SU-DHL-6 (cell line): ENCODE measurements at regions not wholly inside any gene's neighbourhood (a gene's known extent, or its start where the extent isn't known, plus 50 kb on each side); places are given as distances from the start of the nearest gene placed in this dataset.

Experiments used
- H2AFZ ChIP-seq: fragments of 200-600 bp; sonication (generic); 2 replicates; pipeline ENCODE4 v1.6.1; 2014; ENCODE audit warnings: low read depth, mild to moderate bottlenecking, moderate library complexity, mixed read lengths, antibody characterized with exemption, low read length; ENCODE audit not compliant: severe bottlenecking
- H3F3A ChIP-seq: fragments of 200-600 bp; shearing (Covaris generic); 2 replicates; pipeline ENCODE4 v1.6.0; 2016; ENCODE audit warnings: antibody characterized with exemption, mild to moderate bottlenecking; ENCODE audit not compliant: insufficient read depth
- H3K27ac ChIP-seq: fragments of 200-600 bp; sonication (generic); 2 replicates; pipeline ENCODE4 v1.5.1; 2016; ENCODE audit warnings: low read depth, mild to moderate bottlenecking, low read length, moderate library complexity, mixed read lengths
- H3K27me3 ChIP-seq: fragments of 200-600 bp; sonication (generic), shearing (Covaris generic); 2 replicates; pipeline ENCODE4 v1.6.0; 2014; ENCODE audit warnings: mild to moderate bottlenecking, low read length
- H3K36me3 ChIP-seq: fragments of 200-600 bp; sonication (generic); 2 replicates; pipeline ENCODE4 v1.6.1; 2014; ENCODE audit warnings: mild to moderate bottlenecking, low read length, mixed read lengths
- H3K4me2 ChIP-seq: fragments of 300-600, 200-600 bp; shearing (Covaris generic), sonication (generic); 2 replicates; pipeline ENCODE4 v1.6.0; 2014; ENCODE audit warnings: low read length, low read depth, mild to moderate bottlenecking; ENCODE audit not compliant: poor library complexity, severe bottlenecking
- H3K4me3 ChIP-seq: fragments of 200-600 bp; sonication (generic); 2 replicates; pipeline ENCODE4 v1.5.1; 2014; ENCODE audit warnings: antibody characterized with exemption, low read length, mild to moderate bottlenecking, mixed read lengths; ENCODE audit not compliant: insufficient read depth, poor library complexity, severe bottlenecking
- H3K79me2 ChIP-seq: fragments of 200-600 bp; sonication (generic); 2 replicates; pipeline ENCODE4 v1.6.1; 2014; ENCODE audit warnings: mild to moderate bottlenecking, low read length, moderate library complexity; ENCODE audit not compliant: insufficient read depth
- H3K9ac ChIP-seq: fragments of 200-600 bp; sonication (generic); 2 replicates; pipeline ENCODE4 v1.7.0; 2014; ENCODE audit warnings: mild to moderate bottlenecking, low read length
- H3K9me2 ChIP-seq: fragments of 200-600 bp; sonication (generic); replicated peaks from 2 replicates; pipeline ENCODE4 v1.6.1; 2014; ENCODE audit warnings: low read length; ENCODE audit not compliant: insufficient read depth
- H3K9me3 ChIP-seq: fragments of 200-600 bp; sonication (generic); 2 replicates; pipeline ENCODE4 v1.6.1; 2014; ENCODE audit warnings: low read length, mixed read lengths; ENCODE audit not compliant: insufficient read depth
- H4K20me1 ChIP-seq: fragments of 200-600 bp; sonication (generic); 2 replicates; pipeline ENCODE4 v1.6.1; 2014; ENCODE audit warnings: low read depth, mild to moderate bottlenecking, antibody characterized with exemption, low read length, moderate library complexity, mixed read lengths
- CTCF ChIP-seq: fragments of 200-600 bp; sonication (generic); IDR thresholded peaks from one replicate; pipeline ENCODE4 v1.5.1; 2017; ENCODE audit warnings: antibody characterized with exemption, mild to moderate bottlenecking, low read length, moderate library complexity; ENCODE audit not compliant: insufficient read depth, poor library complexity, severe bottlenecking
- EZH2phosphoT487 ChIP-seq: fragments of 200-600 bp; sonication (generic), shearing (Covaris generic); conservative IDR thresholded peaks from 2 replicates; pipeline ENCODE4 v1.6.1; 2018; ENCODE audit warnings: mild to moderate bottlenecking, antibody characterized with exemption, low read length, moderate library complexity, mixed read lengths

- H4K20me1 ChIP-seq = no peaks in the 10 kb centered on the region
- TF ChIP-seq EZH2phosphoT487 (no peak), CTCF (no peak)
- H3K4me2 ChIP-seq = no peak overlapping the region
- H3K4me3 ChIP-seq = no peak overlapping the region
- H2AFZ ChIP-seq = no peak overlapping the region
- no peaks in the 10 kb centered on the region for H3K9me3 ChIP-seq
- no peaks in the 10 kb centered on the region for H3K27me3 ChIP-seq
- no peaks in the 10 kb centered on the region for H3K36me3 ChIP-seq
- no peak overlapping the region for H3K27ac ChIP-seq
- H3K9me2 ChIP-seq = no peaks in the 10 kb centered on the region
- no peaks in the 10 kb centered on the region for H3F3A ChIP-seq
- H3K9ac ChIP-seq = no peak overlapping the region
- no peaks in the 10 kb centered on the region for H3K79me2 ChIP-seq
These were observed 92.9 kb upstream of the CADPS start for GRCh38 chr3:62968128-62968527.

- Histone ChIP-seq H3K9me3 (no peaks in the 10 kb centered on the region), H3K4me3 (no peak overlapping the region), H4K20me1 (no peaks in the 10 kb centered on the region), H3K36me3 (no peaks in the 10 kb centered on the region), H2AFZ (no peak overlapping the region), H3K27ac (no peak overlapping the region), H3K4me2 (no peak overlapping the region), H3F3A (no peaks in the 10 kb centered on the region), H3K9me2 (no peaks in the 10 kb centered on the region), H3K9ac (no peak overlapping the region), H3K79me2 (no peaks in the 10 kb centered on the region), H3K27me3 (no peaks in the 10 kb centered on the region)
- TF ChIP-seq EZH2phosphoT487 (no peak), CTCF (no peak)
These were observed 95.4 kb upstream of the CADPS start for GRCh38 chr3:62970648-62971047.

GRCh38 chr3:62975566-62975965 lies 100.3 kb upstream of the CADPS start:
- H3K79me2 ChIP-seq = no peaks in the 10 kb centered on the region
- no peaks in the 10 kb centered on the region for H3K9me3 ChIP-seq
- H4K20me1 ChIP-seq = no peaks in the 10 kb centered on the region
- no peak overlapping the region for H3K4me3 ChIP-seq
- no peaks in the 10 kb centered on the region for H3K27me3 ChIP-seq
- H3K9ac ChIP-seq = no peak overlapping the region
- no peaks in the 10 kb centered on the region for H3F3A ChIP-seq
- no peak for TF ChIP-seq CTCF
- TF ChIP-seq EZH2phosphoT487 = no peak
- no peak overlapping the region for H3K27ac ChIP-seq
- H3K36me3 ChIP-seq = no peaks in the 10 kb centered on the region
- no peaks in the 10 kb centered on the region for H3K9me2 ChIP-seq
- H3K4me2 ChIP-seq = no peak overlapping the region
- no peak overlapping the region for H2AFZ ChIP-seq

- H3K4me2 ChIP-seq = no peak overlapping the region
- H3K79me2 ChIP-seq = no peaks in the 10 kb centered on the region
- H3K27me3 ChIP-seq = no peaks in the 10 kb centered on the region
- TF ChIP-seq EZH2phosphoT487 = no peak
- no peak for TF ChIP-seq CTCF
- H3K4me3 ChIP-seq = no peak overlapping the region
- H3K9me3 ChIP-seq = no peaks in the 10 kb centered on the region
- H3K9ac ChIP-seq = no peak overlapping the region
- H2AFZ ChIP-seq = no peak overlapping the region
- no peaks in the 10 kb centered on the region for H3F3A ChIP-seq
- H3K36me3 ChIP-seq = no peaks in the 10 kb centered on the region
- H3K27ac ChIP-seq = no peak overlapping the region
- no peaks in the 10 kb centered on the region for H4K20me1 ChIP-seq
- no peaks in the 10 kb centered on the region for H3K9me2 ChIP-seq
These were observed 106.7 kb upstream of the CADPS start for GRCh38 chr3:62981962-62982361.
